GM18526 (cell line): ENCODE measurements at regions not wholly inside any gene's neighbourhood (a gene's known extent, or its start where the extent isn't known, plus 50 kb on each side); places are given as distances from the start of the nearest gene placed in this dataset.

Experiments used
- POLR2A ChIP-seq: IDR thresholded peaks from 3 replicates; pipeline ENCODE4 v1.6.1; 2011; ENCODE audit not compliant: insufficient read length; ENCODE audit errors: extremely low read depth

GRCh38 chr7:65722361-65722792 lies 150.5 kb upstream of the VKORC1L1 start:
- TF ChIP-seq POLR2A: no peak

- no peak for TF ChIP-seq POLR2A
Observed at GRCh38 chr7:65731129-65731528, 141.7 kb upstream of the VKORC1L1 start.

- TF ChIP-seq POLR2A: no peak
Observed at GRCh38 chr7:65731562-65732035, 141.3 kb upstream of the VKORC1L1 start.

- no peak for TF ChIP-seq POLR2A
Observed at GRCh38 chr7:65744406-65744805, 128.5 kb upstream of the VKORC1L1 start.

- TF ChIP-seq POLR2A: no peak
Observed at GRCh38 chr7:65746398-65746669, 126.5 kb upstream of the VKORC1L1 start.

- TF ChIP-seq POLR2A: no peak
Observed at GRCh38 chr7:65749039-65749438, 123.8 kb upstream of the VKORC1L1 start.

GRCh38 chr7:65749518-65749917 lies 123.4 kb upstream of the VKORC1L1 start:
- no peak for TF ChIP-seq POLR2A

- TF ChIP-seq POLR2A: peak; percentile 88
Observed at GRCh38 chr7:65750511-65751344, 122.1 kb upstream of the VKORC1L1 start.

GRCh38 chr7:65770473-65771225 lies 102.2 kb upstream of the VKORC1L1 start:
- peak; percentile 68 for TF ChIP-seq POLR2A

- no peak for TF ChIP-seq POLR2A
Observed at GRCh38 chr7:65796205-65796604, 76.7 kb upstream of the VKORC1L1 start.

GRCh38 chr7:65798111-65799075 lies 74.5 kb upstream of the VKORC1L1 start:
- no peak for TF ChIP-seq POLR2A

GRCh38 chr7:65800890-65801341 lies 72.0 kb upstream of the VKORC1L1 start:
- TF ChIP-seq POLR2A: no peak

- no peak for TF ChIP-seq POLR2A
Observed at GRCh38 chr7:65804887-65805286, 68.0 kb upstream of the VKORC1L1 start.

- no peak for TF ChIP-seq POLR2A
Observed at GRCh38 chr7:65809259-65809981, 63.5 kb upstream of the VKORC1L1 start.

- no peak for TF ChIP-seq POLR2A
Observed at GRCh38 chr7:65809982-65810288, 62.9 kb upstream of the VKORC1L1 start.
